ENCODE measurements at regions not wholly inside any gene's neighbourhood (a gene's known extent, or its start where the extent isn't known, plus 50 kb on each side); places are given as distances from the start of the nearest gene placed in this dataset.

GRCh38 chr10:29109707-29110571 lies 178.9 kb upstream of the LYZL1 start:
- Histone ChIP-seq H3K27ac (no peak overlapping the region), H3K9ac (ENCODE audit: insufficient read length) (no peak overlapping the region), H3K4me3 (no peak overlapping the region), H3K36me3 (ENCODE audit: insufficient read depth, low read length) (no peaks in the 10 kb centered on the region), H3K9me3 (ENCODE audit: low read depth, low read length) (no peaks in the 10 kb centered on the region)
- DNase-seq (ENCODE audit: low read depth, low spot score) = no peak
- TF ChIP-seq FOXP2 (optimal IDR thresholded peaks at IDR 0.05; ENCODE audit: control extremely low read depth, extremely low read length, insufficient read depth) (no peak), POLR2AphosphoS5 (IDR thresholded peaks at IDR 0.05; ENCODE audit: borderline replicate concordance, low read depth, low read length) (no peak), EZH2 (IDR thresholded peaks at IDR 0.05) (no peak)

- no peak for DNase-seq (ENCODE audit: low read depth, low spot score)
- no peak overlapping the region for H3K27ac ChIP-seq
- TF ChIP-seq FOXP2 (optimal IDR thresholded peaks at IDR 0.05; ENCODE audit: control extremely low read depth, extremely low read length, insufficient read depth) (no peak), POLR2AphosphoS5 (IDR thresholded peaks at IDR 0.05; ENCODE audit: borderline replicate concordance, low read depth, low read length) (no peak), EZH2 (IDR thresholded peaks at IDR 0.05) (no peak)
Observed at GRCh38 chr10:29112827-29113615, 175.8 kb upstream of the LYZL1 start.

GRCh38 chr10:29113616-29113945 lies 175.3 kb upstream of the LYZL1 start:
- Histone ChIP-seq H3K36me3 (ENCODE audit: insufficient read depth, low read length) (no peaks in the 10 kb centered on the region), H3K4me3 (no peak overlapping the region), H3K9me3 (ENCODE audit: low read depth, low read length) (no peaks in the 10 kb centered on the region), H3K27ac (no peak overlapping the region), H3K9ac (ENCODE audit: insufficient read length) (no peak overlapping the region)
- no peak for TF ChIP-seq FOXP2 (optimal IDR thresholded peaks at IDR 0.05; ENCODE audit: control extremely low read depth, extremely low read length, insufficient read depth)
- TF ChIP-seq EZH2 (IDR thresholded peaks at IDR 0.05) = no peak
- TF ChIP-seq POLR2AphosphoS5 (IDR thresholded peaks at IDR 0.05; ENCODE audit: borderline replicate concordance, low read depth, low read length) = no peak
- no peak for DNase-seq (ENCODE audit: low read depth, low spot score)

More at GRCh38 chr10:29112827-29113615, 175.8 kb upstream of the LYZL1 start:
- Histone ChIP-seq H3K4me3 (no peak overlapping the region), H3K9me3 (ENCODE audit: low read depth, low read length) (no peaks in the 10 kb centered on the region), H3K36me3 (ENCODE audit: insufficient read depth, low read length) (no peaks in the 10 kb centered on the region), H3K9ac (ENCODE audit: insufficient read length) (no peak overlapping the region)

GRCh38 chr10:29114141-29114540 lies 174.7 kb upstream of the LYZL1 start:
- Histone ChIP-seq H3K9me3 (ENCODE audit: low read depth, low read length) (no peaks in the 10 kb centered on the region), H3K9ac (ENCODE audit: insufficient read length) (no peak overlapping the region), H3K36me3 (ENCODE audit: insufficient read depth, low read length) (no peaks in the 10 kb centered on the region), H3K4me3 (no peak overlapping the region), H3K27ac (no peak overlapping the region)
- no peak for DNase-seq (ENCODE audit: low read depth, low spot score)
- TF ChIP-seq EZH2 (IDR thresholded peaks at IDR 0.05) (no peak), FOXP2 (optimal IDR thresholded peaks at IDR 0.05; ENCODE audit: control extremely low read depth, extremely low read length, insufficient read depth) (no peak), POLR2AphosphoS5 (IDR thresholded peaks at IDR 0.05; ENCODE audit: borderline replicate concordance, low read depth, low read length) (no peak)

- no peaks in the 10 kb centered on the region for H3K9me3 ChIP-seq (ENCODE audit: low read depth, low read length)
- no peaks in the 10 kb centered on the region for H3K36me3 ChIP-seq (ENCODE audit: insufficient read depth, low read length)
- DNase-seq (ENCODE audit: low read depth, low spot score) = no peak
- H3K27ac ChIP-seq = no peak overlapping the region
- H3K9ac ChIP-seq (ENCODE audit: insufficient read length) = no peak overlapping the region
- no peak overlapping the region for H3K4me3 ChIP-seq
- TF ChIP-seq FOXP2 (optimal IDR thresholded peaks at IDR 0.05; ENCODE audit: control extremely low read depth, extremely low read length, insufficient read depth) (no peak), POLR2AphosphoS5 (IDR thresholded peaks at IDR 0.05; ENCODE audit: borderline replicate concordance, low read depth, low read length) (no peak), EZH2 (IDR thresholded peaks at IDR 0.05) (no peak)
Observed at GRCh38 chr10:29117781-29118180, 171.1 kb upstream of the LYZL1 start.

GRCh38 chr10:29119374-29119773 lies 169.5 kb upstream of the LYZL1 start:
- H3K9ac ChIP-seq (ENCODE audit: insufficient read length) = no peak overlapping the region
- no peaks in the 10 kb centered on the region for H3K9me3 ChIP-seq (ENCODE audit: low read depth, low read length)
- H3K27ac ChIP-seq = no peak overlapping the region
- no peak for TF ChIP-seq POLR2AphosphoS5 (IDR thresholded peaks at IDR 0.05; ENCODE audit: borderline replicate concordance, low read depth, low read length)
- TF ChIP-seq FOXP2 (optimal IDR thresholded peaks at IDR 0.05; ENCODE audit: control extremely low read depth, extremely low read length, insufficient read depth) = no peak
- no peak for TF ChIP-seq EZH2 (IDR thresholded peaks at IDR 0.05)
- H3K36me3 ChIP-seq (ENCODE audit: insufficient read depth, low read length) = no peaks in the 10 kb centered on the region
- DNase-seq (ENCODE audit: low read depth, low spot score) = no peak
- H3K4me3 ChIP-seq = no peak overlapping the region

GRCh38 chr10:29120216-29120615 lies 168.7 kb upstream of the LYZL1 start:
- TF ChIP-seq FOXP2 (optimal IDR thresholded peaks at IDR 0.05; ENCODE audit: control extremely low read depth, extremely low read length, insufficient read depth) (no peak), EZH2 (IDR thresholded peaks at IDR 0.05) (no peak)
- no peak overlapping the region for H3K27ac ChIP-seq
- no peaks in the 10 kb centered on the region for H3K36me3 ChIP-seq (ENCODE audit: insufficient read depth, low read length)
- no peak for DNase-seq (ENCODE audit: low read depth, low spot score)
- H3K9me3 ChIP-seq (ENCODE audit: low read depth, low read length) = no peaks in the 10 kb centered on the region
- H3K9ac ChIP-seq (ENCODE audit: insufficient read length) = no peak overlapping the region
- H3K4me3 ChIP-seq = no peak overlapping the region

GRCh38 chr10:29124864-29125263 lies 164.0 kb upstream of the LYZL1 start:
- DNase-seq (ENCODE audit: low read depth, low spot score) = no peak
- Histone ChIP-seq H3K9ac (ENCODE audit: insufficient read length) (no peak overlapping the region), H3K4me3 (no peak overlapping the region), H3K9me3 (ENCODE audit: low read depth, low read length) (no peaks in the 10 kb centered on the region), H3K36me3 (ENCODE audit: insufficient read depth, low read length) (no peaks in the 10 kb centered on the region), H3K27ac (no peak overlapping the region)
- TF ChIP-seq POLR2AphosphoS5 (IDR thresholded peaks at IDR 0.05; ENCODE audit: borderline replicate concordance, low read depth, low read length) = no peak
- no peak for TF ChIP-seq FOXP2 (optimal IDR thresholded peaks at IDR 0.05; ENCODE audit: control extremely low read depth, extremely low read length, insufficient read depth)
- TF ChIP-seq EZH2 (IDR thresholded peaks at IDR 0.05) = no peak
